OCI-LY7 (cell line): ENCODE measurements at regions not wholly inside any gene's neighbourhood (a gene's known extent, or its start where the extent isn't known, plus 50 kb on each side); places are given as distances from the start of the nearest gene placed in this dataset.

Experiments
- CTCF ChIP-seq: fragments of 200-600 bp; sonication (generic); conservative IDR thresholded peaks from 2 replicates; pipeline ENCODE4 v1.5.1; 2014; ENCODE audit warnings: mild to moderate bottlenecking, antibody characterized with exemption, low read length, moderate library complexity, mixed read lengths
- EZH2phosphoT487 ChIP-seq: fragments of 200-600 bp; sonication (generic); IDR thresholded peaks from 2 replicates; pipeline ENCODE4 v1.6.1; 2018; ENCODE audit warnings: low read depth, borderline replicate concordance, mild to moderate bottlenecking, mixed run types, antibody characterized with exemption, low read length, moderate library complexity, mixed read lengths

GRCh38 chr5:17748201-17748600 is 113.9 kb downstream of the TAF11L14 start:
- no peak for TF ChIP-seq CTCF
- no peak for TF ChIP-seq EZH2phosphoT487
